ENCODE measurements at regions not wholly inside any gene's neighbourhood (a gene's known extent, or its start where the extent isn't known, plus 50 kb on each side); places are given as distances from the start of the nearest gene placed in this dataset.

DNA sequence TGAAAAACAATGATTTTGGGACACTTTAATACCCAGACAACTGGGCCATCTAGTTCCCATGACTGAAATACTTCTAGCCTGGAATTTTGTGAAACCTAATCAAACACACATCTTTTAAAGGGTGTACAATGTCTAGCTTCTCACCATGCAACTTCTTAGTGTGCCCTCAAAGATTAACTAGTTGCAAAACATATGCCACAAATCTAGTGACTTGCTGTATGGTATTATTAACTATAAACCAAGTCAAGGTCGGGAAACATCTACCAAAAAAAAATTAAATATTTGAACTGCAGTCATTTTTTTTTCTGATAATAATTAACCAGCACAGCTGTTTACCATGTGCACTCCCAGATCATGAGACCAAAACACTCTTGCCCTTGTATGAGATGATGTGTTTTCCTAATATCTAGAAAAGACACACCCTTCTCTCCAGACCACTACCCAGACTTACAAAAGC lies 171.8 kb upstream of the FOXN3 start:
- Histone ChIP-seq H3K9ac (no peak overlapping the region), H3K27me3 (ENCODE audit: insufficient read depth) (no peaks in the 10 kb centered on the region), H4K20me1 (ENCODE audit: insufficient read depth) (no peaks in the 10 kb centered on the region), H3K4me1 (ENCODE audit: control insufficient read depth in 1 of 2, insufficient read depth in 2 of 2, low read depth in 1 of 2, low read length in 1 of 2) (no peaks in the 10 kb centered on the region), H3K4me3 (ENCODE audit: low read depth in 2 of 2, low read length in 1 of 2) (no peak overlapping the region), H3F3A (replicated peaks; ENCODE audit: insufficient read depth) (no peaks in the 10 kb centered on the region), H3K27ac (ENCODE audit: low read depth in 2 of 2, low read length in 1 of 2) (no peak overlapping the region), H3K9me2 (no peaks in the 10 kb centered on the region), H3K36me3 (replicated peaks in 1 of 2; ENCODE audit: control insufficient read depth in 1 of 2, insufficient read depth in 2 of 2, low read length in 1 of 2) (no peaks in the 10 kb centered on the region), H3K79me2 (ENCODE audit: insufficient read depth) (no peaks in the 10 kb centered on the region), H2AFZ (ENCODE audit: low read depth) (no peak overlapping the region), H3K4me2 (no peak overlapping the region), H3K9me3 (no peaks in the 10 kb centered on the region)
- TF ChIP-seq, protein P1, sequence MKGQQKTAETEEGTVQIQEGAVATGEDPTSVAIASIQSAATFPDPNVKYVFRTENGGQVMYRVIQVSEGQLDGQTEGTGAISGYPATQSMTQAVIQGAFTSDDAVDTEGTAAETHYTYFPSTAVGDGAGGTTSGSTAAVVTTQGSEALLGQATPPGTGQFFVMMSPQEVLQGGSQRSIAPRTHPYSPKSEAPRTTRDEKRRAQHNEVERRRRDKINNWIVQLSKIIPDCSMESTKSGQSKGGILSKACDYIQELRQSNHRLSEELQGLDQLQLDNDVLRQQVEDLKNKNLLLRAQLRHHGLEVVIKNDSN (IDR thresholded peaks at IDR 0.05; ENCODE audit: borderline replicate concordance, low read depth) = no peak
- TF ChIP-seq EP300 (IDR thresholded peaks at IDR 0.05; ENCODE audit: borderline replicate concordance in 1 of 2, low read depth in 1 of 2, low read length in 1 of 2) = no peak
- no peak for TF ChIP-seq CHD2 (IDR thresholded peaks at IDR 0.05; ENCODE audit: low read length, partially characterized antibody)
- TF ChIP-seq RAD21 (IDR thresholded peaks at IDR 0.05; ENCODE audit: low read length) = no peak
- TF ChIP-seq, protein P2, sequence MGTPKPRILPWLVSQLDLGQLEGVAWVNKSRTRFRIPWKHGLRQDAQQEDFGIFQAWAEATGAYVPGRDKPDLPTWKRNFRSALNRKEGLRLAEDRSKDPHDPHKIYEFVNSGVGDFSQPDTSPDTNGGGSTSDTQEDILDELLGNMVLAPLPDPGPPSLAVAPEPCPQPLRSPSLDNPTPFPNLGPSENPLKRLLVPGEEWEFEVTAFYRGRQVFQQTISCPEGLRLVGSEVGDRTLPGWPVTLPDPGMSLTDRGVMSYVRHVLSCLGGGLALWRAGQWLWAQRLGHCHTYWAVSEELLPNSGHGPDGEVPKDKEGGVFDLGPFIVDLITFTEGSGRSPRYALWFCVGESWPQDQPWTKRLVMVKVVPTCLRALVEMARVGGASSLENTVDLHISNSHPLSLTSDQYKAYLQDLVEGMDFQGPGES (IDR thresholded peaks at IDR 0.05; ENCODE audit: low read depth, low read length) = no peak
- TF ChIP-seq TCF12 (IDR thresholded peaks at IDR 0.05) = no peak
- no peak for TF ChIP-seq NFIC (IDR thresholded peaks at IDR 0.05; ENCODE audit: borderline replicate concordance)
- TF ChIP-seq SIN3A (IDR thresholded peaks at IDR 0.05; ENCODE audit: borderline replicate concordance, low read depth, low read length) = no peak
- no peak for TF ChIP-seq TEAD4 (IDR thresholded peaks at IDR 0.05; ENCODE audit: borderline replicate concordance, insufficient read depth)
- TF ChIP-seq, protein P3, sequence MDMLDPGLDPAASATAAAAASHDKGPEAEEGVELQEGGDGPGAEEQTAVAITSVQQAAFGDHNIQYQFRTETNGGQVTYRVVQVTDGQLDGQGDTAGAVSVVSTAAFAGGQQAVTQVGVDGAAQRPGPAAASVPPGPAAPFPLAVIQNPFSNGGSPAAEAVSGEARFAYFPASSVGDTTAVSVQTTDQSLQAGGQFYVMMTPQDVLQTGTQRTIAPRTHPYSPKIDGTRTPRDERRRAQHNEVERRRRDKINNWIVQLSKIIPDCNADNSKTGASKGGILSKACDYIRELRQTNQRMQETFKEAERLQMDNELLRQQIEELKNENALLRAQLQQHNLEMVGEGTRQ (IDR thresholded peaks at IDR 0.05; ENCODE audit: borderline replicate concordance, low read depth, low read length) = no peak
- TF ChIP-seq, protein P4, sequence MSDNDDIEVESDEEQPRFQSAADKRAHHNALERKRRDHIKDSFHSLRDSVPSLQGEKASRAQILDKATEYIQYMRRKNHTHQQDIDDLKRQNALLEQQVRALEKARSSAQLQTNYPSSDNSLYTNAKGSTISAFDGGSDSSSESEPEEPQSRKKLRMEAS (IDR thresholded peaks at IDR 0.05; ENCODE audit: low read depth) = no peak
- no peak for DNase-seq
- ChIA-PET POLR2A (no interaction called here), CTCF (no interaction called here)
- WGBS (ENCODE audit: low lambda C conversion rate) = 43% methylated on average over 1 of the region's 1 CpG

DNA sequence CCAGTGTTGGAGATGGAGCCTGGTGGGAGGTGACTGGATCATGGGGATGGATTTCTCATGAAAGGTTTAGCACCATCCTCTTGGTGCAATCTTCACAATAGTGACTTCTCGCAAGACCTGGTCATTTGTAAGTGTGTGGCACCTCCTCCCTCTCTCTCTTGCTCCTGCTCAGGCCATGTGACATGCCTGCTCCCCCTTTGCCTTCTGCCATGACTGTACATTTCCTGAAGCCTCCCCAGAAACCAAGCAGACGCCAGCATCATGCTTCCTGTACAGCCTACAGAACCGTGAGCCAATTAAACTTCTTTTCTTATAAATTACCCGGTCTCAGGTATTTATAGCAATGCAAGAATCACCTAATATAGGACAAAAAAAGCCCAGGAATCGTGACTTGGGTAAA lies 171.0 kb upstream of the FOXN3 start:
- no peaks in the 10 kb centered on the region for H3K79me2 ChIP-seq (ENCODE audit: insufficient read depth)
- H3K27ac ChIP-seq (ENCODE audit: low read depth in 2 of 2, low read length in 1 of 2) = no peak overlapping the region
- H3K9me3 ChIP-seq = no peaks in the 10 kb centered on the region
- H3K4me3 ChIP-seq (ENCODE audit: low read depth in 2 of 2, low read length in 1 of 2) = no peak overlapping the region
- no peak overlapping the region for H3K9ac ChIP-seq
- 87% methylated on average over 5 of the region's 5 CpGs for WGBS (ENCODE audit: low lambda C conversion rate)
- no peaks in the 10 kb centered on the region for H3F3A ChIP-seq (replicated peaks; ENCODE audit: insufficient read depth)
- no peak for DNase-seq
- H3K4me1 ChIP-seq (ENCODE audit: control insufficient read depth in 1 of 2, insufficient read depth in 2 of 2, low read depth in 1 of 2, low read length in 1 of 2) = no peaks in the 10 kb centered on the region
- ChIA-PET CTCF (no interaction called here), POLR2A (no interaction called here)
- H3K9me2 ChIP-seq = no peaks in the 10 kb centered on the region
- no peaks in the 10 kb centered on the region for H4K20me1 ChIP-seq (ENCODE audit: insufficient read depth)
- no peaks in the 10 kb centered on the region for H3K27me3 ChIP-seq (ENCODE audit: insufficient read depth)
- H2AFZ ChIP-seq (ENCODE audit: low read depth) = no peak overlapping the region
- H3K36me3 ChIP-seq (replicated peaks in 1 of 2; ENCODE audit: control insufficient read depth in 1 of 2, insufficient read depth in 2 of 2, low read length in 1 of 2) = no peaks in the 10 kb centered on the region
- H3K4me2 ChIP-seq = no peak overlapping the region
- TF ChIP-seq ELF1 (IDR thresholded peaks at IDR 0.05) (no peak), RCOR1 (IDR thresholded peaks at IDR 0.05; ENCODE audit: low read length) (no peak), FOSL2 (IDR thresholded peaks at IDR 0.05; ENCODE audit: borderline replicate concordance, low read depth) (no peak), SMC3 (IDR thresholded peaks at IDR 0.05; ENCODE audit: low read depth, low read length) (no peak)
